BLaER1 (cell line): ENCODE measurements at regions not wholly inside any gene's neighbourhood (a gene's known extent, or its start where the extent isn't known, plus 50 kb on each side); places are given as distances from the start of the nearest gene placed in this dataset.
A peak's percentile ranks its signal among the peaks of the same experiment; 100 is the strongest.

Source experiments
- H3K27ac ChIP-seq: shearing (Covaris generic); formaldehyde crosslinking; 2 replicates; pipeline ENCODE4 v1.8.1; 2022
- H3K27me3 ChIP-seq: shearing (Covaris generic); formaldehyde crosslinking; 2 replicates; pipeline ENCODE4 v1.8.1; 2022
- H3K36me3 ChIP-seq: shearing (Covaris generic); formaldehyde crosslinking; 2 replicates; pipeline ENCODE4 v1.8.1; 2022
- H3K4me1 ChIP-seq: shearing (Covaris generic); formaldehyde crosslinking; 2 replicates; pipeline ENCODE4 v1.8.1; 2022
- H3K4me2 ChIP-seq: shearing (Covaris generic); formaldehyde crosslinking; 2 replicates; pipeline ENCODE4 v1.8.1; 2022
- H3K4me3 ChIP-seq: shearing (Covaris generic); formaldehyde crosslinking; 2 replicates; pipeline ENCODE4 v1.8.1; 2022
- H3K9ac ChIP-seq: shearing (Covaris generic); formaldehyde crosslinking; 2 replicates; pipeline ENCODE4 v1.8.1; 2022
- H3K9me3 ChIP-seq: shearing (Covaris generic); formaldehyde crosslinking; 2 replicates; pipeline ENCODE4 v1.8.1; 2022
- H4K20me1 ChIP-seq: shearing (Covaris generic); formaldehyde crosslinking; 2 replicates; pipeline ENCODE4 v1.8.1; 2022
- Cebpa-rat ChIP-seq: shearing (Covaris generic); IDR thresholded peaks from 2 replicates; pipeline ENCODE4 v1.8.1; 2022

DNA sequence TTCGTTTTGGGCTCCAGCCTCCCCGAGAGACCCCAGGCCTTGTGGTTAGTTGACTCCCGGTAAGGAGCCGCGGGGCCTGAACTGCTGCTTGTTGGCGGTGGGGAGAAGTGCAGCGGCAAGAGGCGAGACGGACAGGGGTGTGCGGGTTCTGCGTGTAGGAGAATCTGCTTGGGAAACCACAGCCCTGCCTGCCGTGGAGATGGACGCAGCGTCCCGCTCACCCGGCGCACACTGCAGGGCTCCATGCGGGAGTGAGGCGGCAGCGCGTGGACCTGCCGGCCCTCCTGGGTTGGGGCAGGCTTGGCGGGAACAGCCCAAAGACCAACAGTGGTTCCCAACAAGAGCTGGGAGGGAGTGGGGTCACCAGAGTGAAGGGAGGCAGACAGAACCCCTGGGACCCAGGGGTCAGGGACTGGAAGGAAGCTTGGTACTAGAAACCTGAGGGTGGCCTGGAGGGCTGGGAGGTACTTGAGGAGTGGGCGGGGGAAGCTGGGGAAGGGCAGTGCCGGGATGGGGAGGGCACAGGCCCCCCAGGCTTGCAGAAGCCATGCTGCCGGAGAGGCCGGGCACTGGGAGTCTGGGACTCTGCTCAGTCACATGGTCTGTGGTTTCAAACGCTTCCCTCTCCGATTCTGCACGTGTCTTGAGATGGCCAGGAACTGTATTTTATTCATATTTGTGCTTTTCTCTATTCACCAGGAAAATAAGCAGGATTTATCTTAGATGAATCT lies 70.8 kb downstream of the RGS12 start:
- H3K4me3 ChIP-seq, result peak overlapping the region; percentile 55
- H3K9ac ChIP-seq, result peak overlapping the region; percentile 76
- no peaks in the 10 kb centered on the region for H3K27me3 ChIP-seq
- peak overlapping the region; percentile 96 for H3K4me2 ChIP-seq
- H3K27ac ChIP-seq, result peak overlapping the region; percentile 91
- no peaks in the 10 kb centered on the region for H3K9me3 ChIP-seq
- H3K36me3 ChIP-seq, result no peaks in the 10 kb centered on the region
- peaks cover 68% of the 10 kb centered on the region for H4K20me1 ChIP-seq
- TF ChIP-seq Cebpa-rat, result no peak
- peaks cover 94% of the 10 kb centered on the region for H3K4me1 ChIP-seq

DNA sequence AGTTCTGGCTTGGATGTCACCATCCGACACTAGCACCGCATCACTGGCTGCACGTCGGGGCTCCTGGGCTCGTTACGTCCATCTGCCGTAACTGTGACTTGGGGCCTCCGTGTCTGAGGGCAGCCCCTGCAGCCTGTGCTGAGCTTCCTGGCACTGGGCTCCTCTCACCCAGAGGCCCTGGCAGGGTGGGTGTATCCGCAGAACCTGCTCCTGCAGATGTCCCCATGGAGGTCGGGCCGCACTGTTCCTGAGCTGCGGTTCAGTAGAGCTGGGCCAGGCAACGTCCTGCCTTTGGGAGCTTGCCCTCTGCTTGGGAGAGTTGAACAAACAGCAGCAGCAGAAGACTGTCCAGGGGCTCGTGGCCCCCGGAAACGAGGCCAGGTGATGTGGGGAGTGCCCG lies 71.4 kb downstream of the RGS12 start:
- peak overlapping the region; percentile 38; the same call in 1 of the 2 replicates for H3K4me3 ChIP-seq
- no peaks in the 10 kb centered on the region for H3K27me3 ChIP-seq
- H4K20me1 ChIP-seq, result peaks cover 75% of the 10 kb centered on the region
- peak overlapping the region; percentile 91 for H3K27ac ChIP-seq
- no peaks in the 10 kb centered on the region for H3K9me3 ChIP-seq
- H3K9ac ChIP-seq, result peak overlapping the region; percentile 76
- H3K4me2 ChIP-seq, result peak overlapping the region; percentile 96
- H3K4me1 ChIP-seq, result peaks cover 99% of the 10 kb centered on the region
- H3K36me3 ChIP-seq, result no peaks in the 10 kb centered on the region
- TF ChIP-seq Cebpa-rat, result no peak

- peaks cover 80% of the 10 kb centered on the region for H4K20me1 ChIP-seq
- H3K4me1 ChIP-seq, result peaks cover 100% of the 10 kb centered on the region
- H3K9me3 ChIP-seq, result no peaks in the 10 kb centered on the region
- peak overlapping the region; percentile 38; the same call in 1 of the 2 replicates for H3K4me3 ChIP-seq
- peak overlapping the region; percentile 96 for H3K4me2 ChIP-seq
- no peaks in the 10 kb centered on the region for H3K36me3 ChIP-seq
- no peak for TF ChIP-seq Cebpa-rat
- H3K27me3 ChIP-seq, result no peaks in the 10 kb centered on the region
- H3K9ac ChIP-seq, result peak overlapping the region; percentile 76
- peak overlapping the region; percentile 91 for H3K27ac ChIP-seq
These were observed 72.0 kb downstream of the RGS12 start for GRCh38 chr4:3364634-3365314.

DNA sequence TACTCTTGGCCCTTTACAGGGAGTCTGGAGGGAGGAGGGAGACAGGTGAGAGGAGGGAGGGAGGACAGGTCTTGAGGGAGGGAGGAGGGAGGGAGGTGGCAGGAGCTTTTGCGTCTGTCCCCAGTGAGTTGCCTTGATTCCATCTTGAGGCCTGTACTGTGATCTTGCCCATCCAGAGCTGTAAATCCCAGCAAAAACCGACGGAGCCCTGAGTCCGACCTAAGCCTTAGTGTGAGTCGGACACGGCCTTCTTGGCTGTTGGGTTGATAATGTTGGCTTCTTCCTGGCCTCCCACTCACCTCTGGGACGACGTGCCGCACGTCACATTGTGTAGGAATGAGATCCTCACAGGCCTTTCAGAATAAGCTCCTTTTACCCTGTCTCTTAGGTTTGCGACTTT lies 72.5 kb downstream of the RGS12 start:
- H3K9me3 ChIP-seq, result no peaks in the 10 kb centered on the region
- H3K27ac ChIP-seq, result peak overlapping the region; percentile 91
- H3K4me2 ChIP-seq, result peak overlapping the region; percentile 96
- H3K9ac ChIP-seq, result peak overlapping the region; percentile 76; the same call in 1 of the 2 replicates
- peaks cover 100% of the 10 kb centered on the region for H3K4me1 ChIP-seq
- no peaks in the 10 kb centered on the region for H3K36me3 ChIP-seq
- H4K20me1 ChIP-seq, result peaks cover 86% of the 10 kb centered on the region
- H3K4me3 ChIP-seq, result no peak overlapping the region
- TF ChIP-seq Cebpa-rat, result no peak
- H3K27me3 ChIP-seq, result no peaks in the 10 kb centered on the region

- Histone ChIP-seq H3K36me3 (no peaks in the 10 kb centered on the region), H3K4me3 (peak overlapping the region; percentile 17; the same call in 1 of the 2 replicates), H3K27me3 (no peaks in the 10 kb centered on the region), H3K9me3 (no peaks in the 10 kb centered on the region), H3K4me2 (peak overlapping the region; percentile 96), H3K27ac (peak overlapping the region; percentile 91), H3K4me1 (peaks cover 100% of the 10 kb centered on the region), H3K9ac (peak overlapping the region; percentile 76; the same call in 1 of the 2 replicates), H4K20me1 (peaks cover 88% of the 10 kb centered on the region)
- no peak for TF ChIP-seq Cebpa-rat
These were observed 73.3 kb downstream of the RGS12 start for GRCh38 chr4:3365871-3366842.

GRCh38 chr4:3366893-3367775 lies 74.3 kb downstream of the RGS12 start:
- no peaks in the 10 kb centered on the region for H3K27me3 ChIP-seq
- TF ChIP-seq Cebpa-rat, result no peak
- peak overlapping the region; percentile 91 for H3K27ac ChIP-seq
- peak overlapping the region; percentile 17; the same call in 1 of the 2 replicates for H3K4me3 ChIP-seq
- H4K20me1 ChIP-seq, result peaks cover 89% of the 10 kb centered on the region
- H3K4me1 ChIP-seq, result peaks cover 100% of the 10 kb centered on the region
- peak overlapping the region; percentile 47 for H3K9ac ChIP-seq
- H3K4me2 ChIP-seq, result peak overlapping the region; percentile 96
- no peaks in the 10 kb centered on the region for H3K9me3 ChIP-seq
- no peaks in the 10 kb centered on the region for H3K36me3 ChIP-seq

DNA sequence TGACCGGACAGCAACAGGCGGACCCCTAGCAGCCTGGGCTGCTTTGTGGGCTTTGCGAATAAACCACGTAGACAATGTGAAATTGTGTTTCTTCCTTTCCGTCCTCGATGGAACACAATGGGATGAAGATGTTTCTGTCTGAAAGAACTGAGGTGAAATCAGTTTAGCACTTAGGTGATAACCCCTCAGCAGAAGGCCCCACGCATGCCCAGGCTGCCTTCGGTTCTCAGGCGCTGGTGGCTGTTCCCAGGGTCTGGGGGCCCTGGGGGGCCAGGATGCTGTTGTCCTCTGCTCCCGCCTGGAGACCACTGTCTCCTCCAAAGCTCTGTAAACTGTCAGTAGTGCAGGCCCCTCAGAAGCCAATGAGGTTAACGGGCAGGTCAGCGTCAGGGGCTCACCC lies 73.9 kb upstream of the HGFAC start:
- peaks cover 96% of the 10 kb centered on the region for H4K20me1 ChIP-seq
- H3K4me2 ChIP-seq, result peak overlapping the region; percentile 96
- H3K27me3 ChIP-seq, result no peaks in the 10 kb centered on the region
- peak overlapping the region; percentile 47 for H3K9ac ChIP-seq
- H3K27ac ChIP-seq, result peak overlapping the region; percentile 91
- no peaks in the 10 kb centered on the region for H3K36me3 ChIP-seq
- no peaks in the 10 kb centered on the region for H3K9me3 ChIP-seq
- peaks cover 100% of the 10 kb centered on the region for H3K4me1 ChIP-seq
- TF ChIP-seq Cebpa-rat, result no peak
- no peak overlapping the region; the same call in 1 of the 2 replicates for H3K4me3 ChIP-seq

- H3K4me1 ChIP-seq, result peaks cover 100% of the 10 kb centered on the region
- H3K9ac ChIP-seq, result peak overlapping the region; percentile 47
- no peaks in the 10 kb centered on the region for H3K27me3 ChIP-seq
- no peak overlapping the region for H3K4me3 ChIP-seq
- peak overlapping the region; percentile 91 for H3K27ac ChIP-seq
- H3K36me3 ChIP-seq, result peaks cover 2% of the 10 kb centered on the region; the same call in 1 of the 2 replicates
- peak overlapping the region; percentile 96 for H3K4me2 ChIP-seq
- no peaks in the 10 kb centered on the region for H3K9me3 ChIP-seq
- TF ChIP-seq Cebpa-rat, result no peak
- H4K20me1 ChIP-seq, result peaks cover 100% of the 10 kb centered on the region
These were observed 73.4 kb upstream of the HGFAC start for GRCh38 chr4:3368334-3368733.
